K562 (cell line): ENCODE measurements at regions not wholly inside any gene's neighbourhood (a gene's known extent, or its start where the extent isn't known, plus 50 kb on each side); places are given as distances from the start of the nearest gene placed in this dataset.
A peak's percentile ranks its signal among the peaks of the same experiment; 100 is the strongest.

Source experiments
- ATAC-seq: fragments of 200-7000 bp; cut with Tn5 transposase; 3 replicates; pipeline ENCODE4 v1.9.1; 2020; ENCODE audit warnings: moderate library complexity
- BruUV-seq: library from RNA; stranded (reverse); fragments of 400-500 nt; replicated peaks from 2 replicates; lab custom pipeline; 2021; lab: Mats Ljungman, UMichigan
- CTCF ChIA-PET: fragments of 300-600 bp; formaldehyde crosslinking; extraction: SDS; loops from one replicate; lab custom pipeline; 2021; ENCODE audit warnings: low intra/inter-chr PET ratio; lab: Yijun Ruan, JAX
- POLR2A ChIA-PET: fragments of 300-600, 350-650 bp; sonication (Branson Sonifier 250); formaldehyde crosslinking; extraction: SDS; loops from one replicate; lab custom pipeline; 2021; ENCODE audit warnings: antibody characterized with exemption, inconsistent platforms; lab: Yijun Ruan, JAX
- DNase-seq, 4 experiments: peaks; one replicate each; pipeline versions ENCODE4 v3.0.0 to v3.0.0-alpha.2; 2011 to 2018; ENCODE audit warnings: low spot score in 3 of 4, mixed read lengths in 3 of 4; ENCODE audit errors: extremely low read depth in 1 of 4
- FAIRE-seq: peaks from 2 replicates; lab custom pipeline; 2011; peaks lifted over from hg19 to GRCh38; lab: Jason Lieb, UNC
- H2AFZ ChIP-seq: 2 replicates; pipeline ENCODE4 v1.6.0; 2011; ENCODE audit warnings: low read depth, low read length, control low read depth, inconsistent platforms
- H3K27ac ChIP-seq: fragments of 200-600 bp; 3 replicates; pipeline ENCODE4 v1.8.0; 2011; ENCODE audit warnings: low read depth, mild to moderate bottlenecking, control low read depth, inconsistent platforms, low read length, moderate library complexity, mixed read lengths; ENCODE audit errors: extremely low read depth
- H3K27me3 ChIP-seq, 2 experiments: fragments of 300-600 bp in 1 of 2; 2 replicates in 1 of 2; 3 replicates in 1 of 2; pipeline versions ENCODE4 v1.6.0 to v1.8.0; 2011; ENCODE audit warnings: inconsistent platforms in 2 of 2, low read length in 2 of 2, mild to moderate bottlenecking in 1 of 2, mixed read lengths in 1 of 2, moderate library complexity in 1 of 2; ENCODE audit not compliant: control insufficient read depth in 2 of 2, insufficient read depth in 2 of 2
- H3K36me3 ChIP-seq: fragments of 300-600 bp; 3 replicates; pipeline ENCODE4 v1.8.0; 2011; ENCODE audit warnings: mild to moderate bottlenecking, low read length, inconsistent platforms; ENCODE audit not compliant: control insufficient read depth, insufficient read depth
- H3K4me1 ChIP-seq, 2 experiments: fragments of 200-600 bp in 1 of 2; replicated peaks in 1 of 2; 2 replicates in 1 of 2; 3 replicates in 1 of 2; pipeline versions ENCODE4 v1.5.1 to v1.8.0; 2011; ENCODE audit warnings: inconsistent platforms in 2 of 2, low read length in 2 of 2, mild to moderate bottlenecking in 1 of 2, mixed read lengths in 1 of 2, moderate library complexity in 1 of 2; ENCODE audit not compliant: control insufficient read depth in 2 of 2, insufficient read depth in 2 of 2
- H3K4me2 ChIP-seq: 2 replicates; pipeline ENCODE4 v1.6.1; 2011; ENCODE audit warnings: low read length, control low read depth, inconsistent platforms, mixed read lengths; ENCODE audit not compliant: insufficient read depth
- H3K4me3 ChIP-seq: fragments of 200-600 bp; sonication (generic), shearing (Covaris generic); 2 replicates; pipeline ENCODE4 v1.5.1; 2016; ENCODE audit warnings: control low read depth, inconsistent platforms
- H3K79me2 ChIP-seq: fragments of 200-600 bp; 3 replicates; pipeline ENCODE4 v1.8.0; 2011; ENCODE audit warnings: low read length, inconsistent platforms; ENCODE audit not compliant: control insufficient read depth, insufficient read depth
- H3K9ac ChIP-seq, 2 experiments: 2 replicates each; pipeline versions ENCODE4 v1.6.0 to v1.6.1; 2011; ENCODE audit warnings: low read depth in 2 of 2, low read length in 2 of 2, control low read depth in 1 of 2, inconsistent platforms in 1 of 2, mild to moderate bottlenecking in 1 of 2, mixed read lengths in 1 of 2; ENCODE audit not compliant: insufficient read depth in 1 of 2
- H3K9me1 ChIP-seq: one replicate; pipeline ENCODE4 v1.6.0; 2011; ENCODE audit warnings: inconsistent platforms, mild to moderate bottlenecking, low read length, moderate library complexity; ENCODE audit not compliant: control insufficient read depth, insufficient read depth
- H3K9me3 ChIP-seq: replicated peaks from 2 replicates; pipeline ENCODE4 v1.5.1; 2011; ENCODE audit warnings: low read depth, low read length, inconsistent platforms; ENCODE audit not compliant: control insufficient read depth, insufficient read depth
- H4K20me1 ChIP-seq: replicated peaks from 2 replicates; pipeline ENCODE4 v1.6.1; 2011; ENCODE audit warnings: low read length, inconsistent platforms, mixed read lengths; ENCODE audit not compliant: control insufficient read depth, insufficient read depth
- ETS2 ChIP-seq: IDR thresholded peaks from 2 replicates; pipeline ENCODE4 v1.6.1; 2016; ENCODE audit warnings: borderline replicate concordance, missing genetic modification characterization, mild to moderate bottlenecking, moderate library complexity, missing compliant biosample characterization; ENCODE audit not compliant: poor library complexity, severe bottlenecking
- GTF2A2 ChIP-seq: IDR thresholded peaks from 2 replicates; pipeline ENCODE4 v1.6.1; 2016; ENCODE audit warnings: mild to moderate bottlenecking, missing genetic modification characterization, missing compliant biosample characterization
- RAD21 ChIP-seq, 2 experiments: fragments of 250-450 bp in 1 of 2; fragments of 450-650 bp in 1 of 2; sonication (Bioruptor Pico) in 1 of 2; formaldehyde crosslinking in 1 of 2; IDR thresholded peaks in 1 of 2; conservative IDR thresholded peaks in 1 of 2; 2 replicates each; pipeline versions ENCODE4 v1.4.0 to v1.8.0; 2020 to 2022; ENCODE audit warnings: mild to moderate bottlenecking in 2 of 2, moderate library complexity in 1 of 2
- SMC3 ChIP-seq: conservative IDR thresholded peaks from 2 replicates; pipeline ENCODE4 v1.6.1; 2011; ENCODE audit warnings: low read depth, low read length, improper control_type of control experiment; ENCODE audit not compliant: insufficient read depth
- SRSF7 ChIP-seq: fragments of 200-400 bp; formaldehyde crosslinking; optimal IDR thresholded peaks from 2 replicates; pipeline ENCODE3; 2017; ENCODE audit warnings: mild to moderate bottlenecking, low read depth, low read length
- ZBTB12 ChIP-seq: fragments of 250-450 bp; sonication (Bioruptor Pico); IDR thresholded peaks from 2 replicates; pipeline ENCODE4 v1.4.0; 2020
- ZBTB40 ChIP-seq, 2 experiments: fragments of 450-650 bp in 1 of 2; sonication (generic) in 1 of 2; formaldehyde crosslinking in 1 of 2; IDR thresholded peaks; 2 replicates each; pipeline versions ENCODE4 v1.7.1 to v1.9.0; 2016 to 2022; ENCODE audit warnings: inconsistent platforms in 1 of 2, mild to moderate bottlenecking in 1 of 2, missing genetic modification reagents in 1 of 2
- WGBS: fragments of 100-300 bp; shearing (Covaris generic); methylation state at CpG from one replicate; pipeline ENCODE4 v1.1.6; 2016; ENCODE audit warnings: low coverage, mixed read lengths; ENCODE audit not compliant: insufficient coverage; ENCODE audit errors: missing lambda C conversion rate; 5-methylcytosine and 5-hydroxymethylcytosine counted together
- in situ Hi-C: fragments of 300-500 bp; cut with MboI; formaldehyde crosslinking; loops from 4 replicates; pipeline ENCODE4 v1.15.0; 2018; ENCODE audit warnings: inconsistent platforms, mixed read lengths
- intact Hi-C: fragments of 100-400 bp; cut with micrococcal nuclease; formaldehyde crosslinking; loops from 2 replicates; pipeline ENCODE4 v1.14.2; 2022
- TF ChIP-seq, protein P1 (sequence below): fragments of 250-450 bp; sonication (Bioruptor Pico); IDR thresholded peaks from 2 replicates; pipeline ENCODE4 v1.6.1; 2021; ENCODE audit warnings: mild to moderate bottlenecking

GRCh38 chr9:38335686-38336085 lies 56.8 kb upstream of the ALDH1B1 start (continued):
- TF ChIP-seq ZBTB12 (CRISPR knock-in tag) (no peak), SRSF7 (no peak), GTF2A2 (tag) (no peak), ETS2 (tag) (no peak)
- TF ChIP-seq, protein P1, sequence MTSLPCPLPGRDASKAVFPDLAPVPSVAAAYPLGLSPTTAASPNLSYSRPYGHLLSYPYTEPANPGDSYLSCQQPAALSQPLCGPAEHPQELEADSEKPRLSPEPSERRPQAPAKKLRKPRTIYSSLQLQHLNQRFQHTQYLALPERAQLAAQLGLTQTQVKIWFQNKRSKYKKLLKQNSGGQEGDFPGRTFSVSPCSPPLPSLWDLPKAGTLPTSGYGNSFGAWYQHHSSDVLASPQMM (CRISPR knock-in tag) = no peak

DNA sequence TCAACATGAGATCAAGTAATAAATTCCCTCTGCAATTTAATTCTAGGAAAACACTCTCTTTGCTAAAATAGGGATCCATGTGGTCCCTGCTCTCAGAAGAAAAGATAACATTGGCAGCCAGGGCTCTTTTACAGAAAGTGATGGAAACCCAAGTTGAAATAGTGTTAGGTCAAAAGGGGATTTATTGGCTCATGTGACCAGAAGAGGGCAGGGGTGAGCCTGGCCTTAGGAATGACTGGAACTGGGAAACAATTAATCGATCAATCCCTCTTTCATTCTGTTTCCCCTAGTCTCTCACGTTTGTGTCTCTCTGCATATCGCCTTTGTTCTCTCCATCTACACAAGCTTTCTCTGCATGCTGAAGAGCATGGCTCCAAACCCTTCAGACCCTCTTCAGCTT lies 58.3 kb upstream of the ALDH1B1 start:
- peak; percentile 23 to 39 (median 32) for DNase-seq
- peak; percentile 74 for FAIRE-seq
- H3K4me2 ChIP-seq = no peak overlapping the region
- intact Hi-C loops (loop anchor here (2.0 to 5.0 kb wide), 2 partner anchors 67 to 82 kb away; no protein-coding TSS in a partner anchor), in situ Hi-C loops (no loop called here)
- peaks cover 30 to 50% of the 10 kb centered on the region in 2 experiments for H3K27me3 ChIP-seq
- H3K9ac ChIP-seq = no peak overlapping the region
- no TSS peak for BruUV-seq
- no peak overlapping the region for H3K27ac ChIP-seq
- no peaks in the 10 kb centered on the region for H3K4me1 ChIP-seq
- ChIA-PET CTCF (interaction anchor here (0.6 kb wide), 1 partner anchor 170 kb away, joined by 3 read pairs; no protein-coding TSS in a partner anchor), POLR2A (interaction anchor here (1.0 to 1.1 kb wide), 2 partner anchors 39 to 423 kb away, joined by 3 read pairs; no protein-coding TSS in a partner anchor)
- H3K79me2 ChIP-seq = no peaks in the 10 kb centered on the region
- peak; percentile 51; the same call in 1 of the 3 replicates for ATAC-seq
- no peaks in the 10 kb centered on the region for H3K9me1 ChIP-seq
- H3K9me3 ChIP-seq = no peaks in the 10 kb centered on the region
- no peaks in the 10 kb centered on the region for H3K36me3 ChIP-seq
- H4K20me1 ChIP-seq = no peaks in the 10 kb centered on the region
- WGBS = 0% methylated on average over 3 of the region's 3 CpGs
- H2AFZ ChIP-seq = no peak overlapping the region
- H3K4me3 ChIP-seq = no peak overlapping the region
- TF ChIP-seq SMC3 = peak; percentile 59
- TF ChIP-seq RAD21 (CRISPR knock-in tag; conservative IDR thresholded peaks at IDR 0.05 in 1 of 2, IDR thresholded peaks at IDR 0.05 in 1 of 2) = peak; percentile 30 to 62; a peak in 2 of 4 replicates
- no peak for TF ChIP-seq ZBTB40 (IDR thresholded peaks at IDR 0.05)
- TF ChIP-seq ZBTB40 (CRISPR knock-in tag; IDR thresholded peaks at IDR 0.05) = no peak
